Lower lobe of right lung (tissue), 2 donors: ENCODE measurements at regions not wholly inside any gene's neighbourhood (a gene's known extent, or its start where the extent isn't known, plus 50 kb on each side); places are given as distances from the start of the nearest gene placed in this dataset.

Source experiments
- ATAC-seq, 2 donors: fragments of 200-7000 bp; cut with Tn5 transposase; one replicate each; pipeline ENCODE4 v1.9.1; 2020 to 2022; ENCODE audit warnings: mild to moderate bottlenecking in 2 of 2, moderate library complexity in 2 of 2
- DNase-seq: peaks from one replicate; pipeline ENCODE4 v3.0.0-alpha.2; 2020
- H3K27ac ChIP-seq: fragments of 200-600 bp; one replicate; pipeline ENCODE4 v1.8.0; 2022
- H3K27me3 ChIP-seq: fragments of 200-600 bp; one replicate; pipeline ENCODE4 v1.8.0; 2022; ENCODE audit warnings: low read depth
- H3K36me3 ChIP-seq: fragments of 200-600 bp; one replicate; pipeline ENCODE4 v1.8.0; 2022; ENCODE audit warnings: mild to moderate bottlenecking
- H3K4me1 ChIP-seq: fragments of 200-600 bp; one replicate; pipeline ENCODE4 v1.8.0; 2022
- H3K4me3 ChIP-seq: fragments of 200-600 bp; one replicate; pipeline ENCODE4 v1.8.0; 2022; ENCODE audit warnings: mild to moderate bottlenecking
- H3K9me3 ChIP-seq: fragments of 200-600 bp; one replicate; pipeline ENCODE4 v1.8.0; 2022
- intact Hi-C: fragments of 100-400 bp; cut with DNase I; formaldehyde crosslinking; loops from one replicate; pipeline ENCODE4 v1.11.0; 2022
- TF ChIP-seq, protein P1 (sequence below): fragments of 200-600 bp; IDR thresholded peaks from one replicate; pipeline ENCODE4 v1.8.0; 2022; ENCODE audit warnings: antibody characterized with exemption, mild to moderate bottlenecking
- donor health status: DM: no; HTN: yes; CAD: no; lungs with severe emphysema.

DNA sequence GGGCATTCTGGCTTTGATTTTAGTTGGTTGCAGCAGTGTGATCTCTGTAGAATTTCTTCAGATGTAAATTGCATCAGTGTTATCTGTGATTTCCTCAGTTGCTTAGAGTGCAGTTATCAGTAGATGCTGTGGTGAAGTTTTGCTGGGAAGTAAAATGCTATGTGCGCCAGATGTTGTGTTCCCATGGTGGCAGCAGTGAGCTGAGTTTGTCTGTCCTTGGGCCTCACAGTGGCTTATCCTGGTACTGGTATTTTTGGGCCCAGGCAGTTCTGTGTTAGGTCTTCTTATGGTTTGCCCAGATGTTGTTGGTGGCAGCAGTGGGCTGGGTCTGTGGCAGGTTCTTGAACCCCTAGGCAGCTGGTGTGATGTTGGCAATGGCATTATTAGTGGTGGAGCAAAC is 1242.1 kb downstream of the PLA2G4A start:
- intact Hi-C loops, result no loop called here
- TF ChIP-seq, protein P1, sequence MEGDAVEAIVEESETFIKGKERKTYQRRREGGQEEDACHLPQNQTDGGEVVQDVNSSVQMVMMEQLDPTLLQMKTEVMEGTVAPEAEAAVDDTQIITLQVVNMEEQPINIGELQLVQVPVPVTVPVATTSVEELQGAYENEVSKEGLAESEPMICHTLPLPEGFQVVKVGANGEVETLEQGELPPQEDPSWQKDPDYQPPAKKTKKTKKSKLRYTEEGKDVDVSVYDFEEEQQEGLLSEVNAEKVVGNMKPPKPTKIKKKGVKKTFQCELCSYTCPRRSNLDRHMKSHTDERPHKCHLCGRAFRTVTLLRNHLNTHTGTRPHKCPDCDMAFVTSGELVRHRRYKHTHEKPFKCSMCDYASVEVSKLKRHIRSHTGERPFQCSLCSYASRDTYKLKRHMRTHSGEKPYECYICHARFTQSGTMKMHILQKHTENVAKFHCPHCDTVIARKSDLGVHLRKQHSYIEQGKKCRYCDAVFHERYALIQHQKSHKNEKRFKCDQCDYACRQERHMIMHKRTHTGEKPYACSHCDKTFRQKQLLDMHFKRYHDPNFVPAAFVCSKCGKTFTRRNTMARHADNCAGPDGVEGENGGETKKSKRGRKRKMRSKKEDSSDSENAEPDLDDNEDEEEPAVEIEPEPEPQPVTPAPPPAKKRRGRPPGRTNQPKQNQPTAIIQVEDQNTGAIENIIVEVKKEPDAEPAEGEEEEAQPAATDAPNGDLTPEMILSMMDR, result no peak
- H3K4me3 ChIP-seq, result no peak overlapping the region
- no peaks in the 10 kb centered on the region for H3K4me1 ChIP-seq
- H3K36me3 ChIP-seq, result no peaks in the 10 kb centered on the region
- no peak for ATAC-seq
- no peak overlapping the region for H3K27ac ChIP-seq
- peaks cover 10% of the 10 kb centered on the region for H3K9me3 ChIP-seq
- DNase-seq, result no peak
- no peaks in the 10 kb centered on the region for H3K27me3 ChIP-seq

DNA sequence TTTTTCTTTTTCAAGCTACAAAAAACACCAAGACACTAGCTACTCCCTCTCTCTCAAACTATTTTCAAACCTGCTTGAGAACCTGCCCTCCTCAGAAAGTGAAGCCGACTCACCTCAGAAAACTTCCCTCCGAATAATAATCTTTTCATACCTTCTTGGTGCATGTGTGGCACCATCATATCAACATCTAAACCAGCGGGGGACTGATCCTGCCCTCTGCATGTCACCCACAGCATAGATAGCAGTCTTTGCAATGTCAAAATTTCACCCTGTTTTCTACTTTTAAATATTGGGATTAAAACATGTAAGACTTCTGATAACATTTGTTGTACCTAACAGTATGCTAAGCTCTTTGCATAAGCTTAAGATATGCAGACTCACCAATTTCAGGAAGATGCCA is 1260.3 kb downstream of the PLA2G4A start:
- TF ChIP-seq, protein P1, result no peak
- H3K27me3 ChIP-seq, result no peaks in the 10 kb centered on the region
- H3K9me3 ChIP-seq, result no peaks in the 10 kb centered on the region
- intact Hi-C loops, result no loop called here
- H3K4me1 ChIP-seq, result no peaks in the 10 kb centered on the region
- no peak overlapping the region for H3K27ac ChIP-seq
- no peak overlapping the region for H3K4me3 ChIP-seq
- H3K36me3 ChIP-seq, result no peaks in the 10 kb centered on the region
- ATAC-seq (no peak), DNase-seq (no peak)

DNA sequence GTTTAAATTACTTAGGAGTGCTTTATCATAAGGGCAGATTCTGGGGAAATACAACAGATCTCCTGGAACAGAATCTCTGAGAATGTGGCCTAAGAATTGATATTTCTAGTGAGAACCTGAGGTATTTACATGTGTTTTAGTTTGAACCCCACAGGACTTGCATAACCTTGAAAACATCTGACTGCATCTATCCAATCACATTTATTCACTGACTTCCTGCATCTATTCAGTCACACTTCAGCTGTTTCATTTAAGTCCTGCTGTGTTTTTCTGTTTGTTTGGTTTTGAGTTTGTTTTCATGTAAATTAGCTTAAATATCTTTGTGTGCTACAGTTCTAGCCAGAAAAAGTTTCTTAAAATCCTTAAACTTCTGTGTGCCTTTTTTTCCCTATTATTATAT is 1260.7 kb downstream of the PLA2G4A start:
- no peaks in the 10 kb centered on the region for H3K27me3 ChIP-seq
- intact Hi-C loops, result no loop called here
- TF ChIP-seq, protein P1, result no peak
- DNase-seq (no peak), ATAC-seq (no peak)
- H3K4me1 ChIP-seq, result no peaks in the 10 kb centered on the region
- no peak overlapping the region for H3K27ac ChIP-seq
- H3K36me3 ChIP-seq, result no peaks in the 10 kb centered on the region
- H3K9me3 ChIP-seq, result no peaks in the 10 kb centered on the region
- no peak overlapping the region for H3K4me3 ChIP-seq

DNA sequence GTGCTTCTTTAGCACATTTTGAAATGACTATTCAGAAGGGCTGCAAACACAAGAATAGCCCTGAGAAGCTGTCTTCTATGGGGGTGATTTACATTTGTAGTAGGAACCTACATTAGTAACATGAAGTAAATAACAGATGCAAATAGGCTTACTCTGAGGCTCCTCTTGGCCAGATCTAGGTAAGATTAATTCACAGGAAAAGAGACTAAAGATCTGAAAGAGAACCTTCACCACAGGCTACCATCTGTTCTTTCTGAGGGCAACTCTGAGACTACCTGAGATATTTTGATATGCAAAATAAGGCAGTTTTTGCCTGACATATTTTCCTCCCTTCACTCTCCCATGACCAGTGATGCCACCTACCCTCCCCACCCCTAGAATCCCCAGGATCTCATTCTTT is 1267.8 kb downstream of the PLA2G4A start:
- H3K4me3 ChIP-seq, result no peak overlapping the region
- DNase-seq (no peak), ATAC-seq (no peak)
- no peaks in the 10 kb centered on the region for H3K27me3 ChIP-seq
- intact Hi-C loops, result no loop called here
- TF ChIP-seq, protein P1, result no peak
- H3K36me3 ChIP-seq, result no peaks in the 10 kb centered on the region
- no peak overlapping the region for H3K27ac ChIP-seq
- no peaks in the 10 kb centered on the region for H3K9me3 ChIP-seq
- H3K4me1 ChIP-seq, result no peaks in the 10 kb centered on the region

DNA sequence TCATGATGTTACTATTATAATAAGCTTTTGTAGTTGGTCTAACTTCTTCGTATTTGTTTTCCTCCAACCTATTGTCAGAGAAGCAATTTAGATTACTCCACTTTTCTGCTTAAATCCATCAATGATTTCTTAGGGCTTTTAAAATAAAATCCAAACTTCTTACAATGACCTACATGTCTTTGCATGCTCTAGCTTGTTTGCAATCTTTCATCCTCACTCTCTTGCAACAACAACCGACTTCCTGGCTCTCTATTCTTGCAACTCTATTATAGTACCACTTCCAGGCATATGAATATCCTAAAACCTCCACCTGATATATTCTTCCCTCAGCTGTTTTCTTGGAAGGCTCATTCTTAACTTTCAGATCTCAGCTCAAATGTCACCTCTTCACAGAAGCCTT is 1288.7 kb downstream of the PLA2G4A start:
- no peak overlapping the region for H3K4me3 ChIP-seq
- H3K4me1 ChIP-seq, result no peaks in the 10 kb centered on the region
- H3K9me3 ChIP-seq, result no peaks in the 10 kb centered on the region
- H3K27ac ChIP-seq, result no peak overlapping the region
- TF ChIP-seq, protein P1, result no peak
- ATAC-seq (no peak), DNase-seq (no peak)
- no peaks in the 10 kb centered on the region for H3K27me3 ChIP-seq
- H3K36me3 ChIP-seq, result no peaks in the 10 kb centered on the region
- intact Hi-C loops, result no loop called here

DNA sequence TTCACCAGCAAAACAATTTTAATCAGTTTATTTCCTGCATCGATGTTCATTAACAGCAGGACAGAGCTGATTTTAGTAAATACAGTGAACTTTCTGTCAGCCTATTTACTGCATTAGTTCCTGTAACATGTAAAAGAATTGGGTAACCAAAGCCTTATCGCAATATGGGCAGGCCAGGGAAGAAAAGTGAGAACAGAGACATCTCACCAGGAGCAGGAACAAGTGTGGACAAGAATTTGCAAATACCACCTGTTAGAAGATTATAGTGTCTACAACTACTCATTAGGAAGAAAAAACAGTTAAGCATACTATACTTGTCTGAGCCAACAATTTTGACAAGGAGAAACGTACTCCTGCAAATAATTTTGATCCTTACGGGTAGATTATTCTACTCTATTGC is 1293.9 kb downstream of the PLA2G4A start:
- TF ChIP-seq, protein P1, result no peak
- H3K4me1 ChIP-seq, result no peaks in the 10 kb centered on the region
- intact Hi-C loops, result no loop called here
- no peaks in the 10 kb centered on the region for H3K27me3 ChIP-seq
- no peak overlapping the region for H3K4me3 ChIP-seq
- no peak for DNase-seq
- no peak for ATAC-seq
- no peaks in the 10 kb centered on the region for H3K36me3 ChIP-seq
- no peaks in the 10 kb centered on the region for H3K9me3 ChIP-seq
- H3K27ac ChIP-seq, result no peak overlapping the region
